ENCODE measurements at regions not wholly inside any gene's neighbourhood (a gene's known extent, or its start where the extent isn't known, plus 50 kb on each side); places are given as distances from the start of the nearest gene placed in this dataset.

DNA sequence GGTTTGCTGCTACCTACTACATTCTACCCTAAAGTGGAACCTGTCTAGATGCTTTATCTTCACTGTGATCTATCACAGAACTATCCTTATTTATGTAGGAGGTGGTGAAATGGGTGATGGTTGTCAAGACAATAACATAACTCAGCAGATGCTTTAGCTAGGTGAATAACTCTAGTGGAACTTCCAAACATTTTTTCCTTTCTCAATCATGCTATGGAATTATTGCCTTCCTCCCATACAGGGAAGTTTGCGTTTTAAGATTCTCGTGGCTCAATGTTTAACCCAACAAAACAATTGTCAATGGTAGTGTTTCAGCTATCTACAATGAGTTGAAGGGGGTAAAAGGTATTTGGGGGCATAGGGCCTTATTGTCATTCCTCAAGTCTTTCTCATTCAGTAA is 82.6 kb upstream of the GLI2 start:
- TF ChIP-seq, protein P1, sequence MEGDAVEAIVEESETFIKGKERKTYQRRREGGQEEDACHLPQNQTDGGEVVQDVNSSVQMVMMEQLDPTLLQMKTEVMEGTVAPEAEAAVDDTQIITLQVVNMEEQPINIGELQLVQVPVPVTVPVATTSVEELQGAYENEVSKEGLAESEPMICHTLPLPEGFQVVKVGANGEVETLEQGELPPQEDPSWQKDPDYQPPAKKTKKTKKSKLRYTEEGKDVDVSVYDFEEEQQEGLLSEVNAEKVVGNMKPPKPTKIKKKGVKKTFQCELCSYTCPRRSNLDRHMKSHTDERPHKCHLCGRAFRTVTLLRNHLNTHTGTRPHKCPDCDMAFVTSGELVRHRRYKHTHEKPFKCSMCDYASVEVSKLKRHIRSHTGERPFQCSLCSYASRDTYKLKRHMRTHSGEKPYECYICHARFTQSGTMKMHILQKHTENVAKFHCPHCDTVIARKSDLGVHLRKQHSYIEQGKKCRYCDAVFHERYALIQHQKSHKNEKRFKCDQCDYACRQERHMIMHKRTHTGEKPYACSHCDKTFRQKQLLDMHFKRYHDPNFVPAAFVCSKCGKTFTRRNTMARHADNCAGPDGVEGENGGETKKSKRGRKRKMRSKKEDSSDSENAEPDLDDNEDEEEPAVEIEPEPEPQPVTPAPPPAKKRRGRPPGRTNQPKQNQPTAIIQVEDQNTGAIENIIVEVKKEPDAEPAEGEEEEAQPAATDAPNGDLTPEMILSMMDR (IDR thresholded peaks at IDR 0.05; ENCODE audit: poor library complexity), result no peak
- TF ChIP-seq EZH2 (IDR thresholded peaks at IDR 0.05; ENCODE audit: borderline replicate concordance), result no peak

Data from hepatocyte (in vitro differentiated cells).